Retinal pigment epithelial cell (primary cell): ENCODE measurements at regions not wholly inside any gene's neighbourhood (a gene's known extent, or its start where the extent isn't known, plus 50 kb on each side); places are given as distances from the start of the nearest gene placed in this dataset.

ENCODE experiments used
- DNase-seq: peaks from one replicate; pipeline ENCODE4 v3.0.0-alpha.2; 2010; ENCODE audit warnings: low read depth
- H3K4me3 ChIP-seq: 2 replicates; pipeline ENCODE4 v1.5.1; 2011; ENCODE audit warnings: mild to moderate bottlenecking, low read length, control low read depth, moderate library complexity
- CTCF ChIP-seq: conservative IDR thresholded peaks from 2 replicates; pipeline ENCODE4 v1.5.1; 2011; ENCODE audit warnings: low read depth, low read length, control low read depth, inconsistent platforms

DNA sequence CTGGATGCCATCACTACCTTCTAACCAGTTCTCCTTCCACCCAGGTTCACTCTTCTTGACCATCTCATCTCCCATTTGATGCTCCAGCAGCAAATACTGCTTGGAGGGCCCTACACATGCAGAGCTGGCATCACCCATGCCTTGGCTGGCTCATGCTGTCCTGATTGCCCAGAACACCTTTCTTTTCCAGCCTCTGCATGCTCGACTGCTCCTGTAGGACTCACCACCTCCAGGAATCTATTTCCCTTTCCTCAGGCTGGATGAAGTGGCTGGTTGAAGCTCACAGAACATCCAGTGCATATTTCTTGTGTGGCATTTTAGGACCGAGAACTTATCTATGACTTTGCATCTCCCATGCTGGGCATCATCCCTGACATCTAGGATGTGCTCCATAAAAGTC lies 148.3 kb downstream of the CPEB2 start:
- no peak overlapping the region for H3K4me3 ChIP-seq
- DNase-seq: no peak
- TF ChIP-seq CTCF: no peak

DNA sequence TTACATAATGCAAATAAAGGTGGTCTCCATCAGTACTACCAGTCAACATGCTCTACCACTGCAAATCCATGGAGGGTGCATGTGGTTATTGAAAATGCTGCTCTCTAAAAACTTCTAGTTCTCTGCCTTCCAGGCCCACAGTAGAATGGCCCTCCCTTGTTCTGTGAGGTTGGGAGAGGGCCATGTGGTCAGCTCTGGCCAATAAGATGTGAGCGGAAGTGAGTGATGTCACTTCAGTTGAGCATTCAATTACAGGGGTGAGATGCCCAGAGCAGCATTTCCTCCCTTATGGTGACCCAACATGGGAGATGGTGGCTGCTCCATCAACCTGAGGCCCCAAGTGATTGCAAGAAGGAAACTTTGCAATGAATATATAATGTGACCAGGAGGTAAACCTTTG lies 148.8 kb downstream of the CPEB2 start:
- DNase-seq: no peak
- no peak overlapping the region for H3K4me3 ChIP-seq
- TF ChIP-seq CTCF: no peak

DNA sequence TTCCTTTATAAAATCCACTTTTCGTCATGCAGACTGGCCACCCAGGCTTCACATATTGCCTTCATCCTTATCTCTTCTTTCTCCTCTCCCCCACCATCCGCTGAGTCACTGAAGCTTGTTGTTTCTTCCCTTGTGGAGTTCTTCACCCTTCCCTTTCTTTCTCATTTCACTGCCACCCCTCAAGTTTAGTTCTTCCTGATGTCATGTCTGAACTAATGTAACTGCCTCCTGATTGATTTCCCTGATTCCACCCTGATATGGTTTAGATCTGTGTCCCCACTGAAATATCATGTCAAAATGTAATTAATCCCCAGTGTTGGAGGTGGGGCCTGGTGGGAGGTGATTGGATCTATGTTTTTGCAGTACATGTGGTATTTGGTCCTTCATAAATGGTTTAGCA lies 151.4 kb downstream of the CPEB2 start:
- no peak for TF ChIP-seq CTCF
- DNase-seq: no peak
- no peak overlapping the region for H3K4me3 ChIP-seq

GRCh38 chr4:15158406-15159091 lies 156.3 kb downstream of the CPEB2 start:
- no peak for TF ChIP-seq CTCF
- DNase-seq: peak; percentile 81
- H3K4me3 ChIP-seq: no peak overlapping the region

DNA sequence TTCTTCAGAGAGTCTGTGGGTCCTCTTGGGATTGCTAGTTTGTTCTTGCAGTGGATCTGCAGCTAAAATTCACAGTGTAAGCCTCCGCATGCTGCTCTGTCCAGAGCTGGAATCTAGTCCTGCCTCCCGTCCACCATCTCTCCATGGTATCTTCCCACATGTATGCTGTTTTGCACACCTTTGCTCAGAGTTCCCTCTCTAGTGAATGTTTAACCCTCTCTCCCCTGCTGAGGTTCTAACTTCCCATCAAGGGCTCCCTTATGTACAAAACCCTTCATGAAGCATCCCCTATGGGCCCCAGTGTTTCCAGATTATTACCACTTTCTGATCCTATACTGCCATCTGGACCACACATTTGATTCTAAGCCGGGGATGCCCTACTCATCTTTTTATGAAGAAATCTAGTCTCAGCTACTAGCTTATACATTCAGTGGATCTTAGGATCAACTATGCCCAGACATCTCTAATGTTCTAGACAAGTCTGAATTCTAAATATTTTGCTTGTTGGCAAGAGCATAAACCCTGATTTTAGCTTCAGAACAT lies 157.3 kb downstream of the CPEB2 start:
- H3K4me3 ChIP-seq: no peak overlapping the region
- no peak for DNase-seq
- no peak for TF ChIP-seq CTCF

DNA sequence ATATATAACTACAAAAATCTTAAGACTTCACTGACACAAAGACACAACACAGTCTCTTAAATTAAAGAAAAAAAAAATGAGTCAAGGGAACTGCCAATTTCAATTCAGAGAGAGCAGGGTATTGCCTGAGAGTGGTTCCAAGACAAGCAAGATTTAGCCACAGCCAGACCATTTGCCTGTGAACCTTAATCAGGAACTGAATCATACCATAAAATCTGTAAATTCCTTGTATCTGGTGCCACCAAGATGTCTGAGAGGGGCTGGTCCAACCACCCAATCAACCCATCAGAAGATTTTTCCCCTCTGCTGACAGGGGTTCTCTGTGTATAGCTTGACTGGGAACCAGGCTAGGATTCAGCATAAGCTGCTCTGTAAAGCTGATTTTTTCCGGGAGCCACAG lies 159.2 kb downstream of the CPEB2 start:
- no peak for DNase-seq
- TF ChIP-seq CTCF: no peak
- H3K4me3 ChIP-seq: no peak overlapping the region

GRCh38 chr4:15162046-15162445 lies 159.8 kb downstream of the CPEB2 start:
- no peak for DNase-seq
- no peak overlapping the region for H3K4me3 ChIP-seq
- TF ChIP-seq CTCF: no peak
